Endothelial cell of umbilical vein (primary cell): ENCODE measurements at regions not wholly inside any gene's neighbourhood (a gene's known extent, or its start where the extent isn't known, plus 50 kb on each side); places are given as distances from the start of the nearest gene placed in this dataset.

ENCODE experiments used
- BruUV-seq: library from RNA; stranded (reverse); fragments of 400-500 nt; replicated peaks from 2 replicates; lab custom pipeline; 2021; lab: Mats Ljungman, UMichigan
- CTCF ChIA-PET: fragments of 300-600, 350-600 bp; sonication (Branson Sonifier 250); formaldehyde crosslinking; loops from one replicate; lab custom pipeline; 2021; ENCODE audit warnings: antibody characterized with exemption, inconsistent platforms; lab: Charles Lee
- POLR2A ChIA-PET: fragments of 300-600, 350-600 bp; sonication (Branson Sonifier 250); formaldehyde crosslinking; loops from one replicate; lab custom pipeline; 2021; ENCODE audit warnings: antibody characterized with exemption, inconsistent platforms; lab: Charles Lee
- DNase-seq: peaks from one replicate; pipeline ENCODE4 v3.0.0-alpha.2; 2011; ENCODE audit warnings: low read depth, low spot score
- FAIRE-seq: peaks from 2 replicates; lab custom pipeline; 2011; peaks lifted over from hg19 to GRCh38; lab: Jason Lieb, UNC
- H2AFZ ChIP-seq: 2 replicates; pipeline ENCODE4 v1.6.0; 2012; ENCODE audit warnings: low read depth, low read length, control low read depth, inconsistent platforms
- H3K27ac ChIP-seq: 2 replicates; pipeline ENCODE4 v1.5.1; 2011; ENCODE audit warnings: low read depth, mild to moderate bottlenecking, control low read depth, low read length, moderate library complexity; ENCODE audit not compliant: insufficient read depth
- H3K27me3 ChIP-seq, 2 experiments: 2 replicates each; pipeline versions ENCODE4 v1.6.0 to v1.6.1; 2011; ENCODE audit warnings: low read length in 2 of 2, mixed read lengths in 1 of 2; ENCODE audit not compliant: control insufficient read depth in 2 of 2, insufficient read depth in 2 of 2
- H3K36me3 ChIP-seq, 2 experiments: 2 replicates in 1 of 2; 3 replicates in 1 of 2; pipeline ENCODE4 v1.5.1; 2011; ENCODE audit warnings: low read length in 2 of 2, mild to moderate bottlenecking in 1 of 2, moderate library complexity in 1 of 2; ENCODE audit not compliant: control insufficient read depth in 2 of 2, insufficient read depth in 2 of 2; ENCODE audit errors: extremely low read depth in 1 of 2
- H3K4me1 ChIP-seq: 3 replicates; pipeline ENCODE4 v1.5.1; 2011; ENCODE audit warnings: mild to moderate bottlenecking, low read length; ENCODE audit not compliant: control insufficient read depth, insufficient read depth; ENCODE audit errors: extremely low read depth
- H3K4me2 ChIP-seq: 2 replicates; pipeline ENCODE4 v1.6.1; 2011; ENCODE audit warnings: low read length, control low read depth, mixed read lengths; ENCODE audit not compliant: insufficient read depth
- H3K4me3 ChIP-seq, 3 experiments: fragments of 200-600 bp in 1 of 3; sonication (generic), shearing (Covaris generic) in 1 of 3; replicated peaks in 1 of 3; 2 replicates each; pipeline ENCODE4 v1.5.1; 2011 to 2016; ENCODE audit warnings: control low read depth in 3 of 3, low read length in 3 of 3, mild to moderate bottlenecking in 2 of 3, inconsistent platforms in 1 of 3, low read depth in 1 of 3, moderate library complexity in 1 of 3; ENCODE audit not compliant: insufficient read depth in 1 of 3
- H3K79me2 ChIP-seq: 2 replicates; pipeline ENCODE4 v1.6.0; 2012; ENCODE audit warnings: low read length, inconsistent platforms; ENCODE audit not compliant: control insufficient read depth, insufficient read depth
- H3K9ac ChIP-seq: replicated peaks from 2 replicates; pipeline ENCODE3; 2011; ENCODE audit warnings: low read length, control low read depth; ENCODE audit not compliant: insufficient read depth; ENCODE audit errors: extremely low read depth
- H3K9me1 ChIP-seq: replicated peaks from 3 replicates; pipeline ENCODE4 v1.6.0; 2011; ENCODE audit warnings: mild to moderate bottlenecking, low read length; ENCODE audit not compliant: control insufficient read depth, insufficient read depth; ENCODE audit errors: extremely low read depth
- H3K9me3 ChIP-seq: replicated peaks from 2 replicates; pipeline ENCODE4 v1.5.1; 2012; ENCODE audit warnings: low read length, inconsistent platforms; ENCODE audit not compliant: control insufficient read depth, insufficient read depth
- H4K20me1 ChIP-seq: replicated peaks from 2 replicates; pipeline ENCODE3; 2011; ENCODE audit warnings: mild to moderate bottlenecking, low read length; ENCODE audit not compliant: control insufficient read depth, insufficient read depth; ENCODE audit errors: extremely low read depth
- CTCF ChIP-seq, 2 donors: IDR thresholded peaks; 1 replicate in 1 of 2; 2 replicates in 1 of 2; pipeline ENCODE4 v1.5.1; 2011; ENCODE audit warnings: low read length in 2 of 2, mild to moderate bottlenecking in 2 of 2, moderate library complexity in 2 of 2, control low read depth in 1 of 2, inconsistent platforms in 1 of 2, low read depth in 1 of 2; ENCODE audit not compliant: insufficient read depth in 1 of 2; ENCODE audit errors: extremely low read depth in 1 of 2
- EZH2 ChIP-seq: IDR thresholded peaks from 2 replicates; pipeline ENCODE4 v1.6.1; 2012; ENCODE audit warnings: borderline replicate concordance, low read depth, mild to moderate bottlenecking, moderate library complexity, low read length, inconsistent platforms; ENCODE audit not compliant: severe bottlenecking
- FOS ChIP-seq: IDR thresholded peaks from 2 replicates; pipeline ENCODE4 v1.6.1; 2011; ENCODE audit warnings: mild to moderate bottlenecking, low read length, moderate library complexity, borderline replicate concordance; ENCODE audit not compliant: insufficient read depth
- GATA2 ChIP-seq: IDR thresholded peaks from 2 replicates; pipeline ENCODE4 v1.7.0; 2011; ENCODE audit warnings: low read depth, mild to moderate bottlenecking, moderate library complexity, mixed read lengths, low read length; ENCODE audit not compliant: insufficient read length, insufficient read depth
- JUN ChIP-seq: IDR thresholded peaks from 2 replicates; pipeline ENCODE4 v1.6.1; 2011; ENCODE audit warnings: borderline replicate concordance, low read depth; ENCODE audit not compliant: insufficient read length, insufficient read depth
- MAX ChIP-seq: IDR thresholded peaks from 2 replicates; pipeline ENCODE4 v1.6.1; 2011; ENCODE audit not compliant: insufficient read depth, insufficient read length
- MYC ChIP-seq: IDR thresholded peaks from one replicate; pipeline ENCODE4 v1.6.1; 2011; ENCODE audit warnings: mild to moderate bottlenecking, low read depth, low read length
- POLR2A ChIP-seq: IDR thresholded peaks from 2 replicates; pipeline ENCODE4 v1.6.1; 2012; ENCODE audit warnings: low read depth, mild to moderate bottlenecking, control low read depth, low read length
- POLR2AphosphoS5 ChIP-seq: IDR thresholded peaks from 2 replicates; pipeline ENCODE4 v1.6.1; 2012; ENCODE audit warnings: low read depth, mild to moderate bottlenecking, control low read depth, low read length, moderate library complexity; ENCODE audit not compliant: insufficient read depth
- dilution Hi-C: fragments of 300-500 bp; cut with MboI; formaldehyde crosslinking; loops from one replicate; pipeline ENCODE4 v1.15.0; 2019; ENCODE audit warnings: low sequenced_read_pairs; ENCODE audit not compliant: extremely low pct_ligation_motif_present
- intact Hi-C: fragments of 100-400 bp; cut with micrococcal nuclease; formaldehyde crosslinking; loops from one replicate; pipeline ENCODE4 v1.10.0; 2022

GRCh38 chr16:8243981-8244380 is 346.3 kb downstream of the TMEM114 start:
- Histone ChIP-seq H3K36me3 (no peaks in the 10 kb centered on the region), H2AFZ (no peak overlapping the region), H3K9me1 (no peaks in the 10 kb centered on the region), H3K9ac (no peak overlapping the region), H3K27me3 (no peaks in the 10 kb centered on the region), H3K9me3 (peaks cover 3% of the 10 kb centered on the region), H3K4me3 (no peak overlapping the region), H3K27ac (no peak overlapping the region), H3K79me2 (no peaks in the 10 kb centered on the region), H3K4me1 (no peaks in the 10 kb centered on the region), H3K4me2 (no peak overlapping the region), H4K20me1 (no peaks in the 10 kb centered on the region)
- intact Hi-C loops (no loop called here), dilution Hi-C loops (no loop called here)
- FAIRE-seq (no peak), DNase-seq (no peak)
- ChIA-PET CTCF (no interaction called here), POLR2A (no interaction called here)
- BruUV-seq: no TSS peak
- TF ChIP-seq POLR2AphosphoS5 (no peak), JUN (no peak), FOS (no peak), POLR2A (no peak), CTCF (IDR thresholded peaks at IDR 0.05; ENCODE audit: extremely low read depth in 1 of 2, insufficient read depth in 1 of 2, low read depth in 1 of 2, low read length in 2 of 2) (no peak), EZH2 (no peak), GATA2 (no peak), MAX (no peak), MYC (no peak)
